ENCODE measurements at regions not wholly inside any gene's neighbourhood (a gene's known extent, or its start where the extent isn't known, plus 50 kb on each side); places are given as distances from the start of the nearest gene placed in this dataset.
"Not testable (repeated sequence)": the region's sequence is repeated elsewhere in the genome, so short reads cannot be mapped to it uniquely, and the experiment has no call there.

DNA sequence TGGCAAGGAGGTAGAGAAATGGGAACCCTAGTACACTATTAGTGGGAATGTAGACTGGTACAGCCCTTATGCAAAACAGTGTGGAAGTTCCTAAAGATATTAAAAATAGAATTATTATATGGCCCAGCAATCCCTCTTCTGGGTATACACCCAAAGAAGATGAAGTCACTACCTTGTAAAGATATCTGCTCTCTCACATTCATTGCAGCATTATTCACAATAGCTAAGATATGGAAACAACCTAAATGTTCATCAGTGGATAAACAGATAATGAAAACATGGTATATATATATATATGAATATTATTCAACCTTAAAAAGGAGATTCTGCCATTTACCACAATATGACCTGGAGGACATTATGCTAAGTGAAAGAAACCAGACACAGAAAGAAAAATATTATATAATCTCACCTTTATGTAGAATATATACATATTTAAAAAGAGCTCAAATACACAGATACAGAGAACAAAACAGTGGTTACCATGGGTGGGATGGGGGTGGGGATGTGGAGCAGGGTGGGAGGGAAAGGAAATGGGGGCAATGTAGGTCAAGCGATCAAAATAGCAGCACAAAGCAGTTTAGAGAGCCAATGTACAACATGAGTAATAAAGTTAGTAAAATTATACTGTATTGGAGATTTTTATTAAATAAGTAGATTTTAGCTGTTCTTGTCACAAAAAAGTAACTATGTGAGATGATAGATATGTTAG is 138.6 kb downstream of the SPRY1 start:
- DNase-seq (ENCODE audit: low read depth in 1 of 2, low spot score in 1 of 2): no peak

DNA sequence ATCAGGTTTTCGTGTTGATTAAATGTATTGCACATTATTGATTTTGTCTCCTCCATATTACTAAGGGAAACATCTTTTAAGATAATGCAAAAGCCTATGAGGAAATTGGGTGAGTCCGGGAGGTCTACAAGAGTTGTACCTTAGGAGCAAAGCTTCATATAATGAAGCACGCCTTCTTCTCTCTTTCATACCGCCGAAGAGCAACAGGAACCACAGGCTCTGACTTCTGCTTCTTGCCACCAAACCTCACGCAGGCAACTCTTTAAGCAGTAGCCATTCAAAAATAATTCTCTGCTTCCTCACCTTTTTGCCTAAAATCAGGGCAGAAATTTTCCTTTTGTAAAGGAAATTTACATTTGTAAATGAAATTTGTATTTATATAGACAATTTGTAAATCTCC is 139.6 kb downstream of the SPRY1 start:
- DNase-seq (ENCODE audit: low read depth in 1 of 2, low spot score in 1 of 2): no peak

DNA sequence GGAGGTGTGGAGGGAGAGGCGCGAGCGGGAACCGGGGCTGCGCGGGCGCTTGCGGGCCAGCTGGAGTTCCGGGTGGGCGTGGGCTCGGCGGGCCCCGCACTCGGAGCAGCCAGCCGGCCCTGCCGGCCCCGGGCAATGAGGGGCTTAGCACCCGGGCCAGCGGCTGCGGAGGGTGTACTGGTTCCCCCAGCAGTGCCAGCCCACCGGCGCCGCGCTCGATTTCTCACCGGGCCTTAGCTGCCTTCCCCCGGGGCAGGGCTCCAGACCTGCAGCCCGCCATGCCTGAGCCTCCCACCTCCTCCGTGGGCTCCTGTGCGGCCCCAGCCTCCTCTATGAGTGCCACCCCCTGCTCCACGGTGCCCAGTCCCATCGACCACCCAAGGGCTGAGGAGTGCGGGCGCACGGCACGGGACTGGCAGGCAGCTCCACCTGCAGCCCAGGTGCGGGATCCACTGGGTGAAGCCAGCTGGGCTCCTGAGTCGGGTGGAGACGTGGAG is 141.4 kb downstream of the SPRY1 start:
- not testable (repeated sequence) for DNase-seq (ENCODE audit: low read depth in 1 of 2, low spot score in 1 of 2)

DNA sequence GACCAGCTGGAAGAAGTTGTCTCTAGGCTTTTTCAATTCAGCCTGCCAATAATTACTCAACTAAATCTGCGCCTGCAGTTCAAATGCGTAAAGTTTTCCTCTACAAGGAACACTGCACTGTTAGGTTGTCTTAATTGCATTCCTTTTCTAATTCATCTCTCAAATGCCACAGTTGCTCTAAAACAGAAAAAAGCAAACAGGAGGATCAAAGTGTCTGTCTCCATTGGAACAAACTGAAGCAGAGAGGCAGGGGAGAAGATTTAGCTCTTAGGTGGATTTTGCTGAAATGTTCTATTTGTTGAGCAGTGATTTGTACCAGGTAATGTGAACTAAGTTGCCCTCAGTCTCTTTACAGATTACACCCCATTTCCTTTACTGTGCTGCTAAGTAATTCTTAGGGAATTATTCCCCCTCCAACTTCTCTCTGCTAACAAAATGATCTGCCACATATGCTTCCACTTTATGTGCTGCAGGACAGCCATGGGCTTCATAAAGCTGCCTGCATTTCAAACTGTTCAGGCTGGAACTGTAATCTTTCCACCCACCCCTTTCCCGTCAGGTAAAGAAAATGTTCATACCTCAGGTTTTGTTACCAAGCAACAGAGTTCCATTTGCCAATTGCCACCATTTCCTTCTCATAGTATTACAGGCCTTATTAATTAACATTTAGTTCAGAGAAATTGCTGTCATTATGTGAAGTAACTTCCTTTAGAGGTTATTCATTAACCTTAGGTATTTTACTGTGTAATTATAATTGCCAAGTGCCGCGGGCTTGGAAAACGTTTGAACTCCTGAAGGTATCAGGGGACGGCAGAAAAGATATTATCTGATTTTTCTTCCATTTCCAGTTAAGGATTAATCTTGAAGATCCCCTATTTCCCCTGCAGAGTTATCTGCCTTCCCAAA is 149.3 kb downstream of the SPRY1 start:
- no peak for DNase-seq (ENCODE audit: low read depth in 1 of 2, low spot score in 1 of 2)

DNA sequence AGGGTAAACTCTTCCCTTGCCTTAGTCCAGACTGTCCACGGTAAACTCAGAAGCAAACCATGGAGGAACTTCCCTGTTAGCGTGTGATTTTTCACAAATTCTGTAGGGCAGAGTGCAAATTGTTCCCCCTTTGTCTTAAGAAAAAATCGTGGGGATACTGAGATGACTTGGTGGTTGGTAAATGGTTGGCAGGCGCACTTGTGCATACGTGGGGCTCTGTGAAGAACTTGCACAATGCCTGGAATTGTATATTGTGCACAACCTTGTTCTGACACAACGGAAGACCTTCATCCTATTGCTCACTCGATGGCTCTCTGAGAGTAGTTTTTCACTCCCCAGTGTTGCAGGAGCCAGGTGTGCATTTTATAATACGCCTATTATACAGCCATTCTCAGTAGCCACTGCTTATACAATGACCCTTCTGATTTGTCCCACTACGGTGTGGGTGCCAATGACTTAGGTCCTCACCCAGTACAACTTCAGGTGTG is 150.0 kb downstream of the SPRY1 start:
- DNase-seq (ENCODE audit: low read depth in 1 of 2, low spot score in 1 of 2): no peak

DNA sequence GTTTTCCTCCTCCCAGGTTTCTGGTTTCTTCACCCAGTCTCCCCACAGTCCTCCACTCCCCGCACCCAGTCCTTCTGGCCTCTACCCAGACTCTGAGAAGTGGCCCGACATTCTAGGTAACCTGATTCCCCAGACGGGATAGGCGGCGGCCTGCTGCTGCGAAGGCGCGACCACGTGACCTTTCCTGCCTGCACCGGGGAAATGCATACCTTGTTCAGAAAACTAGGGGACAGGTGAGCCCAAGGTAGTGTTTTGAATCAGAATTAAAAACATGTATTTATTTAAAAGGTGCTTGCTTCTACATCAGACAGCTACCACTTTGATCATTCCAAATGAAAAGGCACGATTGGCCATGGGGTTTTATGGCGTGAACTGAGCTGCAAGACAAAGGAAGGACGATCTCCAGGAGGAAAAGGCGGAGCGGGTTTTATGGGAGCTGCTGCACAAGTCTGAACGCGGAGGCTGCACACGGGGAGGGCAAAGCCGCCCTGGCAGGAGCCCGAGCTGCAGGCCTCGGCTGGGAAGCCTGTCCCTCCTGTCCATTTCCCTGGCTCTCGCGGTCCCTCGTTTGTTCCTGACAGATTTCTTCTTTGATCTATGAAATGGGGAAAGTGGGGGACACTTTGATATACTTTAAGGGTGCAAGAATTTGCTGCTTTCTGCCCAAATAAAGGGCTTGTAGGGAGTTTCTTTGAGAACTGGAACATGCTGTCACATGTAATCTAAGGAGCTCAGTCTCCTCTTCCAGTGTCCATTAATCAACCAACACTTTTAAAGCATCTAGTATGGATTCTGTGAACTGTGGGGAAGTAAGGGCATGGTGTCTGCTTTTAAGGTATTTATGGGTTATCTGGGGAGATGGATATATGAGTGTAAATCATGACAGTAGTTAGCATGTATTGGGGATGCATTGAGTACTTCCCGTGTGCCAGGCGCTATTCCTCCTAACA is 150.9 kb downstream of the SPRY1 start:
- no peak for DNase-seq (ENCODE audit: low read depth in 1 of 2, low spot score in 1 of 2)

DNA sequence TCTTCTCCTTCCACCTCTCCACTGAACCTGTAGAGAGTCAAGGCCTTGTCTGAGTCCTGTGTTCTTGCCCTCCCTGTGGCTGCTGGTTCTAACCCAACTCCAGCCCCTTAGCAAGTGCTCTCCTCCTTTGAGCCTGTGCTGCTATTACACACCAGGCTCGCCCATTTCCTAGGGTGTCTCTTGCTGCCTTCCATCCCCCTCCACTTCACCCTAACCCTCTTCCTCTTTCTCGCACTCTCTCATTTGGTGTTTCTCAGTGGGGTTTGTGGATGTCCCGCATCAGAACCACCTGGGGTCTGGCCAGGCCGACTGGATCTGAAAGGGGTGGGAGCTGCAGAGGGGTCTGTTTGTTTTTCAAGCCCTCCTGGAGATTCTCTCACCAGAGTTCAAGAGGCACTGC is 156.7 kb downstream of the SPRY1 start:
- no peak for DNase-seq (ENCODE audit: low read depth in 1 of 2, low spot score in 1 of 2)

DNA sequence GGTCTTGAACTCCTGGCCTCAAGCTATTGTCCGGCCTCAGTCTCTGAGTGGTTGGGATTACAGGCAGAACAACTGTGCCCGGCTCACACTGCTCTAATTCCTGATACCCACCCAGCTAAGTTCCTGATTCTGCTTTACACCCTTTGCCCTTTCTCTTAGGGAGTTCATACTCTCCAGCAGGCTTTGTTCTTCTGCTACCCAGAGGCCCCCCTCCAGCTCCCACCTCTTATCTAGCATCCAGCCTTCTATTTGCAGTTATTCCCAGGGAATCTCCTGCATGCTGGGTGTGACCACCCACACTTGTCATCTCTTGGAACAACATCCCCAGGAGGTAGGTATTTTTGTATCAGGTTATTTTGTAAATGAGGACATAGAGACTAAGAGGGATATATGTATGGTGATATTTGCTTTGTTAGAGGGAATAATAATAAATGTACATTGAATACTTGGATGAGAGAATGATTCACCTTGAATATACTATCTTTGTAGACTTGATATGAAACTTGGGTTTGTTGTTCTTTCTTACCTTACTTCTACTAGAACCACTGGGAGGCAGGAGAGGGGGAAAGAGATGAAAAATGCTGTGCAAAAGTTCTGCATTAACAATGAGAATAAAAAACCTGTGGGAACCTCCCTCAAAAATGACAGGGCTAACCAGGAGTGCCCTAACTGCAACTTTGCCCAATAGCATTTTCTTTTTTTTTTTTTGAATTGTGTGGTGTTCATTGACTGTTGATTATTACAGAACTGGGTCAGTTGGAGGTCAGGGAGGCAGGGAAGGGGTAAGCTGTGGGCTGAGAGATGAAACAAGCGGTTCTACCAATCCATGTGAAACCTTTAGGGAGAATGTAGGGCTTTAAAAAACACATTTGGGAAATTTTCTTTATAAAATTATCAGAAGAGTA is 157.4 kb downstream of the SPRY1 start:
- DNase-seq (ENCODE audit: low read depth in 1 of 2, low spot score in 1 of 2): no peak

DNA sequence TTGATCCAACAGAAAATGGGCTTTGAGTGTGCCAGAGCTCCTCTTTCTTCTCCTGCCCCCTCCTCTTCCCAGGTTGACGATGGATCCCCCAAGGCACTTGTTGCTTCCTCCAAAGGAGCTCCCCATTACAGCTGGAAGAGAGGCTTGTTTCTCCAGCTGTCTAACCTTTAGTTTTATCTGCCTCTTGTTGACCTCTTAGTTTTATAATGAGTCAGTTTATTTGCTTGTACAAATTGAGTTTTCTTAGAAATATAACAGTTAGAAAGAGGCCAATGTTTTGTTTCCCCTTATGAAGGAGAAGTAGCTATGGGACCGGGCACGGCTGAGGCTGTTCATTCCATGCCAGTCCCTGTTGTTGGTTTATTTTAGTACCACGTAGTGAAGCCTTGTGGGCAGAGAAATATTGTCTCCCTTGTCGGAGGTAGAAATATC is 158.2 kb downstream of the SPRY1 start:
- no peak for DNase-seq (ENCODE audit: low read depth in 1 of 2, low spot score in 1 of 2)

DNA sequence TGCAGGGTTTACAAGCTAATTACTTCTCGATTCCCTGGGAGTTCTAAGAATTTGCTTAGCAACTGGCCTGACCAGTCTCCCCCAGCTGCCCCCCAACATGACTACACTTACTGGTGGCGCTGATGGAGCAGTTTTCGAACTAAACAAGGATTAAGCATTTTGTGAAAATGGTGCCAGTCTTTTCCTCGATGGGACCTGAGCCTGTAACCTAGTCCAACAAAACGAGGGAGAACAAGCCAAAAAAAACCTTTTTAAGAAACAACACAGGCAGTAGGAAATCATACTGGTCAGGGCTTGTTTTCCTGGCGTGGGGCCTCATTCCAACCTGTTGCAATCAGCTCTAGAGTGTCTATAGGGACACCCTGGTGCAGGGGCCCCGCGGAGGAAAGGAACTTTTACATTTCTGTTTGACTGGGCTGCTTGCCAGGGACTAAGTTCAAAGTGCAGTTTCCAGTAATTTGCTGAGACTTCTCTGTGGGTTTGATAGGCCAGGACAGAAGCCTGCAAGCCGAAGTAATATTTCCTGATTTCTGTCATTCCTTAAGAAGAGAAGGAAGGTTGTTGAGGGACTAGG is 158.7 kb downstream of the SPRY1 start:
- DNase-seq (ENCODE audit: low read depth in 1 of 2, low spot score in 1 of 2): no peak

DNA sequence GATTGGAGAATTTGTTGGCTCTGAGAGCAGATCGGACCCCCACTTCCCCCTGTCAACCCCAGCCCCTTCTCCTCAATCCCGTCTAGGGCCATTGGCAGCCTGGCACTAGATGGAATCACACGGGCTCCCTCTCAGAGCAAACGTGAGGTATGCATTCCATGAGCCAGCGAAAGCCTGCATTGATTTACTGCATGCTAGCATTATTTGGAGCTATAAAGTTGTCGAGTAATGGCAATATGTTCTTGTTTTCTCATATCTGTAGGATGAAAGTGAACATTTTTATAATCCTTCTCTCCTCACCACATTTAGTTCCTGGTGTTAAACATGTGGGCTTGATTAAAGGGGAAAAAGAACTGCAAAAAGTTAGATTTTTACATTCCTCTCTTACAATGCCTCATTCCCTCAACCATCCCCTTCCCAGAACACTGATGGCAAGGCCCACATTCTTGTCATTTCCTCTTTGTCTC is 159.2 kb downstream of the SPRY1 start:
- no peak for DNase-seq (ENCODE audit: low read depth in 1 of 2, low spot score in 1 of 2)

DNA sequence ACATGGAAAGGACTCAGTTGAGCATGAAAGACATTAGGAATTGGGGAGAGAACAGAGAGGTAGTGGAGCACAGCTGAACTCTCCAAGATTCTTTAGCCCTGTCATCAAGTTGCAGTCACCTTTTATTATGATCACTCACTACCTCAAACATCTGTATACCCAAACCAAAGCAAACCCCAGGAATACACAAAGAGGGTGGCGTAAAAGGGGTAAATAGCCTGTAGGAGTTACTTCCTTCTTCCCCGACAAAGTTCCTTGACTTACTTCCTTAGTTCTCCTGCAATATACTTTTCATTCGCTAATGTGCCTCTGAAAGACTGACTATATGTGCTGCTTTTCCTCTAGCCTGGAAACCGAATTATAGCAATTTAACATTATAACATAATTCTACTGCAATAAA is 159.9 kb downstream of the SPRY1 start:
- DNase-seq (ENCODE audit: low read depth in 1 of 2, low spot score in 1 of 2): no peak

DNA sequence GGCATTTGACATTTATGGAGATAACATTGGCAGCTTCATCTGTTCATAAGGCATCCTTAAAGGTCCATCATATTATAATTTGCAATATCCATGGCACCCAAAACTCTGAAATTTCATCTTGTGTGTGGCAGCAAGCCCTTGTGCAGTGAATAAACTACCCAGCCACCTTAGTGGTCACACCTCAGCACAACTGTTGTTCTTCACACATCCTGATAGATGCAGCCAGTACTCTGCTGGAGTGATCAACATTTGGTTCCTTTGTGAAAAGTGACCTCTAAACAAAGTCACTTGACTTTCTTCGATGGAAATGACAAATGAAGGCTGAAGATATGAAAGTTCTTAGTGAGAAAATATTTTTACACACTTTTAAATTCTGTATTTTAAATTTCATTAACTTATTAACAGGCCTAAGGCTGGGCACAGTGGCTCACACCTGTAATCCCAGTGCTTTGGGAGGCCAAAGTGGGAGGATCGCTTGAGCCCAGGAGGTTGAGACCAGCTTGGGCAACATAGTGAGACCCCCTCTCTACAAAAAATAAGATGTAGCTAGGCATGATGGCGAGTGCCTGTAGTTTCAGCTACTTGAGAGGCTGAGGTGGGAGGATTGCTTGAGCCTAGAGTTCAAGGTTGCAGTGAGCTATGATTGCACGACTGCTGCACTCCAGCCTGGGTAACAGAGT is 161.4 kb downstream of the SPRY1 start:
- no peak for DNase-seq (ENCODE audit: low read depth in 1 of 2, low spot score in 1 of 2)

DNA sequence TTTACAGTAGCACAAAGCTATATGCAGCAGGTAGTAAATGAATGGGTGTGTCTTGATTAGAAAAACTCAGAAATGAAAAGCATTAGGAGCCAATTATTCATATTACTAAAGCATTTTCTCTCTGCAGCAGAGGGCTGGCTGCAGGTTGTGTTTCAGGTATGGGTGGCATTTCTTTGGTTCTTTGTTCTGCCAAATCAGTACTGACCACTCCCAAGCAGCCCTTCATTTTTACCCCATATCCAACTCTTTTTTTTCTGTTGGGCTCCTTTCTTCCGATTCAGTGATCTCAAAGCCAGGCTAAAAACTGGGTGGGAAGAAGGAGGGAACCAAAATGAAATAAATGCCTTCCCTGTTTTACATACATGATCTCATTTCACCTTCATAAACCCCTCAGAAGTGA is 162.3 kb downstream of the SPRY1 start:
- DNase-seq (ENCODE audit: low read depth in 1 of 2, low spot score in 1 of 2): no peak

DNA sequence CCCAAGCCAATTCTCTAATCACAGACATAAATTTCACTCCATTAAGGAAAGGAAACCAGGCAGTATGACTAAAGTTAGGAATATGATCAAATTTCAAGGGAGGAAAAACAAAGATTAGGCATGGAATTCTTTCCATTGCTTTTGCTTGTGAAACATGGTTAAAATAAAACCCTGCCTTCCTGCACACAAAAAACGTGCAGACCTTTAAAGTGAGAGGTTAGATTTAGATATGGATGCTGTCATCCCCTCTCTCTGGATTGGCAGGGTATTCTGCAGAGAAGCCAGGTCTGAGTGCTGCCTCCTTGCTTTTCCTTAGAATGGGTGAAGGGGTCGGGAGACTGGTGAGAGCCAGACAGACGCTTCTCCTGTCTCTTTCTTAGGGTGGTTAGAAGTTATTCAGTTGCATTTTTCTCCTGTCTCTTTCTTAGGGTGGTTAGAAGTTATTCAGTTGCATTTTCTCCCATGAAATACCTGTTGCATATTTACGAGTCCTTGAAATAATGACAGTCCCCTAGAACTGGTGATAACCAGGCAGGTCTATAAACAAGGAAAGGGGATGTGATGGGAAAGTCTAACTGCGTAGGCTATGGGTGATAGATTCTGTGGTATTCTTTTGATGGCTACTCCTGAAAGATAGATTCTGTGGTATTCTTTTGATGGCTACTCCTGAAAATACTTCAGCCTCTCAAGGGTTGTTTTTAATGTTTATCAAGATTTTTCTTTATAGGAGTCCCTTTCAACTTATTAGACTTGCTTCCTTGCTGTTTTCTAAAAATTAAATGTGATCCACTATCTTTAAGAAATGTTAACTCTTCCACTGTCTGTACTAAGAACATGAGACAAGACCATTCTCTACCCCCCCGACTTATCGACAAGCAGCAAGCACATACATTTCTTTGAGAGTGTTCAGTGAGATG is 163.6 kb downstream of the SPRY1 start:
- no peak for DNase-seq (ENCODE audit: low read depth in 1 of 2, low spot score in 1 of 2)

DNA sequence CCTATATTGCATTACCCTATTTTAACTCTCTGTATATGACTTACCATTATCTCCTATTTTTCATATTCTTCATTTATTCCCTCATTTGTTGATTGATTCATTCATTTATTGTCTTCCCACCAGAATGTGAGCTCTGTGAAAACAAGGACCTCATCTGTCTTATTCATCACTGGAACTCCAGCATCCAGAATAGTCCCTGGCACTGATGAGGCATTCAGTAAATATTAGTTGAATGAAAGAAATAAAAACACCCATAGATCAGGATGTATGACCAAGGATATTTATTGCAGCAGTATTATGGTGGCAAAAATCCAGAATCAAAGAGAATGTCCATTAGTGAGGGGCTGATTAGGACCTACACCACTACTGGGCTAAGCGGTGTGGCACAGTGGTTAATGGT is 164.9 kb downstream of the SPRY1 start:
- no peak for DNase-seq (ENCODE audit: low read depth in 1 of 2, low spot score in 1 of 2)

DNA sequence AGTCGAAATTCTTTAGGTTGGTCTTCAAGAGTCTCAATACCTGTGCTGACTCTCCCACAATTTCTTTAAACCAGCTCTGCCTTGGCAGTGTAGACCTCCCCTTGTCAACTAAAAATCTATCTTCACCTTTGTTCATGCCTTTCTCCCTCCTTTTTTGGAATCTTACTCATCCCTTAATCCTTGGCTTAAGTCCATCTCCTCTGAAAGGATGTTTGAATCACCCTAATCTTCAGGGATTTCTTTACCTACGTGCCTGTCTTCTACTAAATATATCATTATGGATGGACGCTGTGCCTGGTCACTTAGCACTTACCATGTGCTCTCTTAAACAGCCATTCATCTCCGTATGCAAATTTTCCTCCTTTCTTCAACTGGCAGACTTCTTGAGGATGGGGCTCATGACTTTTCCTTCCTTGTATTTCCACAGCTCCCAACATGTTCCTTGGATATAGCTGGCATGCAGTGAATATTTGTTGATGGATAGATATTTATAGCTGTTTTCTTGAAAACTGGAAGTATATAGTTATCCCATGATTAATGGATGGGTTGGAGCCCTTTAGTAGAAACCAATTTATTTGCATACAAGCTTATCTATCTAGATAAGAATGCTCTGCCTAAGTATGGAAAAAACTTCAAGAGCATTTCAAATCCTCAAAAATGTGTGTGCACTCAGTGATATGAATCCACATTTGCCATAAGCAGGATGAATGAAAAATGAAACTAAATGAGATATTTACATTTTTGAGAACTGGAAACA is 166.6 kb downstream of the SPRY1 start:
- DNase-seq (ENCODE audit: low read depth in 1 of 2, low spot score in 1 of 2): no peak
